Left lung (tissue), 4 donors: ENCODE measurements at regions not wholly inside any gene's neighbourhood (a gene's known extent, or its start where the extent isn't known, plus 50 kb on each side); places are given as distances from the start of the nearest gene placed in this dataset.

ENCODE experiments used
- ATAC-seq: fragments of 200-7000 bp; cut with Tn5 transposase; one replicate; pipeline ENCODE4 v1.9.1; 2020; ENCODE audit warnings: moderate library complexity
- DNase-seq, 4 donors: peaks; one replicate each; pipeline ENCODE4 v3.0.0-alpha.2; 2013 to 2020
- H3K27ac ChIP-seq, 2 donors: fragments of 200-600 bp; sonication (generic) in 1 of 2; one replicate each; pipeline versions ENCODE4 v1.5.0 to v1.8.0; 2020 to 2021
- H3K27me3 ChIP-seq, 2 donors: fragments of 200-600 bp; sonication (generic) in 1 of 2; one replicate each; pipeline versions ENCODE4 v1.5.0 to v1.8.0; 2020 to 2021
- H3K36me3 ChIP-seq, 2 donors: fragments of 200-600 bp; sonication (generic) in 1 of 2; one replicate each; pipeline versions ENCODE4 v1.5.0 to v1.8.0; 2020 to 2021
- H3K4me1 ChIP-seq, 2 donors: fragments of 200-600 bp; one replicate each; pipeline ENCODE4 v1.8.0; 2021
- H3K4me3 ChIP-seq, 2 donors: fragments of 200-600 bp; sonication (generic) in 1 of 2; one replicate each; pipeline versions ENCODE4 v1.5.0 to v1.8.0; 2020 to 2021; ENCODE audit warnings: mild to moderate bottlenecking in 1 of 2
- H3K9me3 ChIP-seq, 2 donors: fragments of 200-600 bp; sonication (generic) in 1 of 2; one replicate each; pipeline versions ENCODE4 v1.5.0 to v1.8.0; 2020 to 2021
- intact Hi-C, 2 donors: fragments of 100-400 bp; cut with DNase I; formaldehyde crosslinking; loops; one replicate each; pipeline versions ENCODE4 v1.11.2 to v1.14.2; 2022
- TF ChIP-seq, protein P1 (sequence below), 2 donors: fragments of 200-600 bp; sonication (generic) in 1 of 2; IDR thresholded peaks; one replicate each; pipeline versions ENCODE4 v1.5.0 to v1.8.0; 2021; ENCODE audit warnings: antibody characterized with exemption in 2 of 2
- donor health status: DM: no; HTN: yes; CAD: no.
- donor health status: DM: no; HTN: no; CAD: no.

DNA sequence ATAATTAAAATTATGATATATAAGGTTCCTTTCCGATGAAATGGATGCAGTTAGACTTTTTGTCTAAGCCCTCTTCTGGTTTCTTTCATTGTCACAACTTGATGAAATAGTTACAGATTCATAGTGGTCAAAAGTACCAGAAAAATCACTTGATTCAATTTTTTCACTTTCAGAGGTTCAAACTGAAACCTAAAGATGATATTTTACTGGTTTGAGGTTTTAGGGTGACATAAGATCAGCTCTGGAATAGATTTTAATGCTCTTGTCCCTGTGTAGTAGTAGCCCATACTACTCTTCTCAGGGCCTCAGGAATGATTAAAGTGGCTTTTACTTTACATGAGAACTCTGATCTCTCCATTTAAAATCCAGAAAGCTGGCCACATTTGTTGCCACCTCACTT lies 479.1 kb upstream of the ZNF717 start:
- no peak overlapping the region for H3K4me3 ChIP-seq
- no peaks in the 10 kb centered on the region for H3K36me3 ChIP-seq
- no peaks in the 10 kb centered on the region for H3K9me3 ChIP-seq
- DNase-seq (no peak), ATAC-seq (no peak)
- intact Hi-C loops = no loop called here
- no peak overlapping the region for H3K27ac ChIP-seq
- no peaks in the 10 kb centered on the region for H3K4me1 ChIP-seq
- TF ChIP-seq, protein P1, sequence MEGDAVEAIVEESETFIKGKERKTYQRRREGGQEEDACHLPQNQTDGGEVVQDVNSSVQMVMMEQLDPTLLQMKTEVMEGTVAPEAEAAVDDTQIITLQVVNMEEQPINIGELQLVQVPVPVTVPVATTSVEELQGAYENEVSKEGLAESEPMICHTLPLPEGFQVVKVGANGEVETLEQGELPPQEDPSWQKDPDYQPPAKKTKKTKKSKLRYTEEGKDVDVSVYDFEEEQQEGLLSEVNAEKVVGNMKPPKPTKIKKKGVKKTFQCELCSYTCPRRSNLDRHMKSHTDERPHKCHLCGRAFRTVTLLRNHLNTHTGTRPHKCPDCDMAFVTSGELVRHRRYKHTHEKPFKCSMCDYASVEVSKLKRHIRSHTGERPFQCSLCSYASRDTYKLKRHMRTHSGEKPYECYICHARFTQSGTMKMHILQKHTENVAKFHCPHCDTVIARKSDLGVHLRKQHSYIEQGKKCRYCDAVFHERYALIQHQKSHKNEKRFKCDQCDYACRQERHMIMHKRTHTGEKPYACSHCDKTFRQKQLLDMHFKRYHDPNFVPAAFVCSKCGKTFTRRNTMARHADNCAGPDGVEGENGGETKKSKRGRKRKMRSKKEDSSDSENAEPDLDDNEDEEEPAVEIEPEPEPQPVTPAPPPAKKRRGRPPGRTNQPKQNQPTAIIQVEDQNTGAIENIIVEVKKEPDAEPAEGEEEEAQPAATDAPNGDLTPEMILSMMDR (IDR thresholded peaks at IDR 0.05) = no peak
- H3K27me3 ChIP-seq = no peaks in the 10 kb centered on the region

DNA sequence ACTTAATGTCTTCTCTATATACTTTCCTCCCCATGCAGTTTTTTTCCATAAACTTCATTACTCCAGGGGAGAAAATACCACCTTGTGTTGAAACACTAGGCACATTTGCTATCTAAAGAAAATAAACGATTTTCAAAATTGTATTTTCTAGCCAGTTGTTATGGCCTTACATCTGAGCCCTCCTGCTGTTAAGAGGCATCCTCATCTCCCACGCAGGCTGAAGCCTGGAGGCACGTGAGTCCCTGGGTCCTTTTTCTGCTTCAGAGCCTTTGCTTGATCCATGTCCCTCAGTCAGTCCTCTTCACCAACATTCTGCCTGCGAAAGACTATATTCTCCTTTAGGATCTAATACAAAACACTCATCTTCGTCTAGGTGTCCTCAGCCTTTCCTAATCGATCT lies 479.6 kb upstream of the ZNF717 start:
- H3K9me3 ChIP-seq = no peaks in the 10 kb centered on the region
- intact Hi-C loops = no loop called here
- DNase-seq = no peak
- ATAC-seq = no peak
- H3K4me1 ChIP-seq = no peaks in the 10 kb centered on the region
- no peaks in the 10 kb centered on the region for H3K27me3 ChIP-seq
- H3K27ac ChIP-seq = no peak overlapping the region
- no peaks in the 10 kb centered on the region for H3K36me3 ChIP-seq
- no peak overlapping the region for H3K4me3 ChIP-seq
- TF ChIP-seq, protein P1 (IDR thresholded peaks at IDR 0.05) = no peak

DNA sequence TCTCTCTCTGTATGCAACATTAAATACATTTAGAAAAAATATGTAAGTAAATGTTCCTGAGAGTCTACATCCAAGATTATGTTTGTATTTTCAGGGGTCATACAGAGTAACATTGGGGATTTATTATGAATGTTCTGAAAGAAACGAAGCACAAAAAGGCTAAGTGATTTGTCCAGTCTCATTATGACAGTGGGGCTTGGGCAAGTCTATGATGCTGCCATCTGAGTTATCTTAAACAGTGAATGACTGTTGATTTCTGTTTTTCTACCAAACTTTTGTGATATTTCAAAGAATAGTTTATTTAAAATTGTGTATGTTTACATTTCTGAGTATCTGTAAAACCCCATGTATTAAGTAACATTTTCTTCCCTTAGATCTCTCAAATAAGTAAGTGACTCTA lies 481.2 kb upstream of the ZNF717 start:
- ATAC-seq (no peak), DNase-seq (peak in 2 of 4 donors; percentile 17 to 25)
- intact Hi-C loops = no loop called here
- TF ChIP-seq, protein P1 (IDR thresholded peaks at IDR 0.05) = no peak
- no peaks in the 10 kb centered on the region for H3K4me1 ChIP-seq
- no peak overlapping the region for H3K4me3 ChIP-seq
- H3K27ac ChIP-seq = no peak overlapping the region
- no peaks in the 10 kb centered on the region for H3K36me3 ChIP-seq
- no peaks in the 10 kb centered on the region for H3K9me3 ChIP-seq
- no peaks in the 10 kb centered on the region for H3K27me3 ChIP-seq

DNA sequence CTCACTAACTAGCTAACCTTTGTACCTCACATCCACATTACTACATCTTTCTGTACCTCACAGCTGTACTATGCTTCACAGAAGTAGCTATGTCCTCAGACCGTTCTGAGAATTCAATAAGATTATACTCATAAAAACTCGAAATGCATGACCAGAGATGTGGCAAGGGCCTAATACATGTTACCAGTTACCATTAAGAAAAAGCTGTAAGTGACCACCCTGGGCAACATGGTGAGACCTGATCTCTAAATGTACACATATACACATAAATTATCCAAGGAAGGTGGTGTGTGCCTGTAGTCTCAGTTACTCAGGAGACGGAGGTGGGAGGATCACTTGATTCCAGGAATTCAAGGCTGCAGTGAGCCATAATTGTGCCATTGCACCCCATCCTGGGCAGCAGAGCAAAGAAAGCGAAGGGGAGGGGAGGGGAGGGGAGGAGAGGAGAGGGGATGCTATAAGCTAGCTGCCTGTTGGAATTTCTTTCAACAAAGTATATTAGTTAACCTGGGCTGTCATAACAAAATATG lies 482.6 kb upstream of the ZNF717 start:
- Histone ChIP-seq H3K9me3 (peaks cover 0 to 2% of the 10 kb centered on the region in 2 donors), H3K4me1 (no peaks in the 10 kb centered on the region), H3K4me3 (no peak overlapping the region), H3K27me3 (no peaks in the 10 kb centered on the region), H3K27ac (no peak overlapping the region), H3K36me3 (no peaks in the 10 kb centered on the region)
- ATAC-seq (no peak), DNase-seq (no peak)
- intact Hi-C loops = no loop called here
- TF ChIP-seq, protein P1 (IDR thresholded peaks at IDR 0.05) = no peak

DNA sequence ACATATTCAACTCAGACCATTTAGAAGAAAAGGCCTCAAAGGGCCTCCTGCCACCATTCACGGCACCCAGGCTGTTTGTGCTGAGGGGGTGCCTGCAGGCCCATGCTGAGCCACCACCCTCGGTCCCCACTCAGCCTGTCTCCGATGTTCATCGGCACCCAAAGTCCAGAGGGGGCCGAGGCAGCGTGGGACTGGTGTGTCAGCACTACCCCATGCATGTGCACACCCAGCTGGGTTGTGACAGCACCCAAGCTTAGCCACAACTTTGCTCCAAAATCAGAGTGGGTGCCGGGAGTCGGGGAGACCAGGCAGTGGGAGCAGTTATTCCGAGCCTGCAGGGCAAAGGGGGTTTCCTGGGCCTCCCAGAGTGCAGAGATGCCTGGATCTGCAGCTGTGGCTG lies 508.5 kb upstream of the ZNF717 start:
- no peaks in the 10 kb centered on the region for H3K36me3 ChIP-seq
- H3K4me3 ChIP-seq = no peak overlapping the region
- H3K27ac ChIP-seq = no peak overlapping the region
- H3K9me3 ChIP-seq = no peaks in the 10 kb centered on the region
- H3K27me3 ChIP-seq = no peaks in the 10 kb centered on the region
- DNase-seq (peak in 1 of 4 donors; percentile 61), ATAC-seq (no peak)
- no peaks in the 10 kb centered on the region for H3K4me1 ChIP-seq
- intact Hi-C loops = no loop called here
- TF ChIP-seq, protein P1 (IDR thresholded peaks at IDR 0.05) = no peak
